WTC11 (cell line): ENCODE measurements at regions not wholly inside any gene's neighbourhood (a gene's known extent, or its start where the extent isn't known, plus 50 kb on each side); places are given as distances from the start of the nearest gene placed in this dataset.
A peak's percentile ranks its signal among the peaks of the same experiment; 100 is the strongest.

Source experiments
- ATAC-seq: fragments of 200-7000 bp; cut with Tn5 transposase; 2 replicates; pipeline ENCODE4 v1.10.0; 2021; ENCODE audit warnings: mild to moderate bottlenecking, moderate library complexity
- CTCF ChIA-PET: fragments of 300-600 bp; sonication (Branson Sonifier 250); formaldehyde crosslinking; loops from one replicate; lab custom pipeline; 2021; ENCODE audit warnings: antibody characterized with exemption; lab: Charles Lee
- POLR2A ChIA-PET: fragments of 350-600 bp; sonication (Branson Sonifier 250); formaldehyde crosslinking; loops from one replicate; lab custom pipeline; 2021; ENCODE audit warnings: antibody characterized with exemption; lab: Charles Lee
- DNase-seq: peaks from one replicate; pipeline ENCODE4 v3.0.0; 2021; ENCODE audit warnings: low spot score
- H3K27ac Mint-ChIP-seq: 2 replicates; pipeline ENCODE4 v1.8.0; 2021; ENCODE audit warnings: mixed read lengths
- H3K27me3 Mint-ChIP-seq: 2 replicates; pipeline ENCODE4 v1.8.0; 2021; ENCODE audit warnings: low read depth, mild to moderate bottlenecking, moderate library complexity, mixed read lengths
- H3K36me3 Mint-ChIP-seq: 2 replicates; pipeline ENCODE4 v1.8.0; 2021; ENCODE audit warnings: mixed read lengths
- H3K4me1 Mint-ChIP-seq: 2 replicates; pipeline ENCODE4 v1.8.0; 2022; ENCODE audit warnings: mixed read lengths
- H3K4me3 Mint-ChIP-seq: 2 replicates; pipeline ENCODE4 v1.8.0; 2021; ENCODE audit warnings: mild to moderate bottlenecking, moderate library complexity, mixed read lengths
- H3K9me3 Mint-ChIP-seq: 2 replicates; pipeline ENCODE4 v1.8.0; 2021; ENCODE audit warnings: mixed read lengths
- AFF4 ChIP-seq: sonication (generic); formaldehyde crosslinking; IDR thresholded peaks from 2 replicates; pipeline ENCODE4 v1.8.1; 2023; ENCODE audit warnings: mild to moderate bottlenecking, missing genetic modification reagents, borderline replicate concordance
- CREM ChIP-seq: sonication (generic); formaldehyde crosslinking; IDR thresholded peaks from 2 replicates; pipeline ENCODE4 v1.8.1; 2022; ENCODE audit warnings: mild to moderate bottlenecking, missing genetic modification reagents, moderate library complexity
- ELF4 ChIP-seq: sonication (generic); formaldehyde crosslinking; IDR thresholded peaks from 2 replicates; pipeline ENCODE4 v1.8.1; 2022; ENCODE audit warnings: low read depth, mild to moderate bottlenecking, moderate library complexity, missing genetic modification reagents
- FOXP1 ChIP-seq: sonication (generic); formaldehyde crosslinking; IDR thresholded peaks from 2 replicates; pipeline ENCODE4 v1.8.0; 2022; ENCODE audit warnings: missing genetic modification reagents, mild to moderate bottlenecking, moderate library complexity, borderline replicate concordance
- HMGA2 ChIP-seq: fragments of 250-450 bp; sonication (Bioruptor Pico); IDR thresholded peaks from 2 replicates; pipeline ENCODE4 v1.4.0; 2021; ENCODE audit warnings: mild to moderate bottlenecking, moderate library complexity
- KAT7 ChIP-seq: sonication (generic); formaldehyde crosslinking; IDR thresholded peaks from 2 replicates; pipeline ENCODE4 v1.8.1; 2023; ENCODE audit warnings: missing genetic modification reagents, mild to moderate bottlenecking, borderline replicate concordance
- MXD4 ChIP-seq: fragments of 250-450 bp; sonication (Bioruptor Pico); IDR thresholded peaks from 2 replicates; pipeline ENCODE4 v1.8.0; 2021; ENCODE audit warnings: mild to moderate bottlenecking, moderate library complexity, borderline replicate concordance
- PREB ChIP-seq: sonication (generic); formaldehyde crosslinking; IDR thresholded peaks from 2 replicates; pipeline ENCODE4 v1.8.1; 2022; ENCODE audit warnings: mild to moderate bottlenecking, missing genetic modification reagents, moderate library complexity, borderline replicate concordance
- RORB ChIP-seq: fragments of 250-450 bp; sonication (Bioruptor Pico); IDR thresholded peaks from 2 replicates; pipeline ENCODE4 v1.9.0; 2021; ENCODE audit warnings: mild to moderate bottlenecking
- SP1 ChIP-seq: sonication (generic); formaldehyde crosslinking; conservative IDR thresholded peaks from 2 replicates; pipeline ENCODE4 v1.8.1; 2022; ENCODE audit warnings: missing genetic modification reagents
- TCF7 ChIP-seq: sonication (generic); formaldehyde crosslinking; IDR thresholded peaks from 2 replicates; pipeline ENCODE4 v1.8.0; 2022; ENCODE audit warnings: mild to moderate bottlenecking, low read depth, missing genetic modification reagents, moderate library complexity
- ZBTB43 ChIP-seq: sonication (generic); formaldehyde crosslinking; IDR thresholded peaks from 2 replicates; pipeline ENCODE4 v1.8.1; 2023; ENCODE audit warnings: mild to moderate bottlenecking, missing genetic modification reagents
- ZNF281 ChIP-seq: sonication (generic); formaldehyde crosslinking; IDR thresholded peaks from 2 replicates; pipeline ENCODE4 v1.8.0; 2023; ENCODE audit warnings: mild to moderate bottlenecking, missing genetic modification reagents
- TF ChIP-seq, protein P1 (sequence below): sonication (generic); formaldehyde crosslinking; IDR thresholded peaks from 2 replicates; pipeline ENCODE4 v1.8.0; 2023; ENCODE audit warnings: missing genetic modification reagents

DNA sequence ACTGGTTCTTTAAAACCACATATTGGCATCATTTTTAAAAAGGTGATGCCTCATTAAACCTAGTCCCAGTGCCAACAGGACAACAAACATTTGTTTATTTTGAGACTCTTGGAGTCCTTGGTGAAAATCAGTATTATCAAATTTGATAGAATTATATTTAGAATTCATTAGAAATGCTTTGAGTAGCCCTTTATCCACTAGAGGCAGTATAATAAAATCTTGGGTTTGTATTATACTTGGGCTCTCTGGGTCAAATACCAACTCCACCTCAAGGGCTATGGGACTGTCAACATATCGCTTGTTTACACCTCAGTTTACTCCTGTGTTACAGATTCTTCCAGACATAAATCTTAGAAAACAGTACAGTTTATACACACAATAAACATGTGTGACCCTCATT lies 335.7 kb upstream of the FSTL5 start:
- Mint-ChIP-seq H3K4me1 (no peaks in the 10 kb centered on the region), H3K4me3 (no peak overlapping the region), H3K9me3 (no peaks in the 10 kb centered on the region), H3K36me3 (no peaks in the 10 kb centered on the region)
- TF ChIP-seq MXD4 (CRISPR knock-in tag) (no peak), PREB (no peak)
- TF ChIP-seq, all 79 proteins: peak for 0
- Mint-ChIP-seq H3K27me3 (no peaks in the 10 kb centered on the region), H3K27ac (no peak overlapping the region)
- ATAC-seq (peak; percentile 58; the same call in 1 of the 2 replicates), DNase-seq (no peak)
- ChIA-PET POLR2A (no interaction called here), CTCF (no interaction called here)

GRCh38 chr4:162498168-162498567 lies 334.4 kb upstream of the FSTL5 start:
- no peak for ATAC-seq
- TF ChIP-seq KAT7 (CRISPR knock-in tag) (no peak), TCF7 (CRISPR knock-in tag) (no peak), ELF4 (CRISPR knock-in tag) (no peak), HMGA2 (CRISPR knock-in tag) (no peak), CREM (CRISPR knock-in tag) (no peak), ZNF281 (CRISPR knock-in tag) (no peak), AFF4 (CRISPR knock-in tag) (no peak), FOXP1 (CRISPR knock-in tag) (no peak), RORB (no peak), SP1 (no peak), ZBTB43 (no peak)
- TF ChIP-seq, protein P1, sequence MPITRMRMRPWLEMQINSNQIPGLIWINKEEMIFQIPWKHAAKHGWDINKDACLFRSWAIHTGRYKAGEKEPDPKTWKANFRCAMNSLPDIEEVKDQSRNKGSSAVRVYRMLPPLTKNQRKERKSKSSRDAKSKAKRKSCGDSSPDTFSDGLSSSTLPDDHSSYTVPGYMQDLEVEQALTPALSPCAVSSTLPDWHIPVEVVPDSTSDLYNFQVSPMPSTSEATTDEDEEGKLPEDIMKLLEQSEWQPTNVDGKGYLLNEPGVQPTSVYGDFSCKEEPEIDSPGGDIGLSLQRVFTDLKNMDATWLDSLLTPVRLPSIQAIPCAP, result no peak
- H3K4me1 Mint-ChIP-seq, result no peaks in the 10 kb centered on the region
- H3K36me3 Mint-ChIP-seq, result no peaks in the 10 kb centered on the region
- CTCF ChIA-PET, result interaction anchor here (0.7 to 2.3 kb wide), 8 partner anchors 12 to 835 kb away, joined by 3 to 10 read pairs (median 3); no protein-coding TSS in a partner anchor
- no peak overlapping the region for H3K27ac Mint-ChIP-seq
- H3K27me3 Mint-ChIP-seq, result no peaks in the 10 kb centered on the region
- POLR2A ChIA-PET, result interaction anchor here (0.6 kb wide), 1 partner anchor 536 kb away, joined by 3 read pairs; no protein-coding TSS in a partner anchor
- no peak for DNase-seq
- no peak overlapping the region for H3K4me3 Mint-ChIP-seq
- 0 out of 2 replicates have a peak, but pooled peaks cover 4% of the 10 kb centered on the region for H3K9me3 Mint-ChIP-seq
